RWPE1 (cell line): ENCODE measurements at regions not wholly inside any gene's neighbourhood (a gene's known extent, or its start where the extent isn't known, plus 50 kb on each side); places are given as distances from the start of the nearest gene placed in this dataset.

Experiments used
- CTCF ChIA-PET: fragments of 350-600 bp; sonication (Branson Sonifier 250); formaldehyde crosslinking; extraction: SDS; loops from one replicate; lab custom pipeline; 2021; lab: Yijun Ruan, JAX
- POLR2A ChIA-PET: fragments of 400-600 bp; formaldehyde crosslinking; extraction: SDS; loops from one replicate; lab custom pipeline; 2020; ENCODE audit warnings: antibody characterized with exemption; ENCODE audit not compliant: low non-redundant PET; lab: Yijun Ruan, JAX
- DNase-seq: peaks from one replicate; pipeline ENCODE4 v3.0.0; 2012; ENCODE audit warnings: low spot score
- H3K27ac ChIP-seq: fragments of 450-650 bp; 2 replicates; pipeline ENCODE4 v1.5.1; 2017
- CTCF ChIP-seq: fragments of 450-650 bp; conservative IDR thresholded peaks from 2 replicates; pipeline ENCODE4 v1.5.1; 2017; ENCODE audit warnings: low read depth, mild to moderate bottlenecking

DNA sequence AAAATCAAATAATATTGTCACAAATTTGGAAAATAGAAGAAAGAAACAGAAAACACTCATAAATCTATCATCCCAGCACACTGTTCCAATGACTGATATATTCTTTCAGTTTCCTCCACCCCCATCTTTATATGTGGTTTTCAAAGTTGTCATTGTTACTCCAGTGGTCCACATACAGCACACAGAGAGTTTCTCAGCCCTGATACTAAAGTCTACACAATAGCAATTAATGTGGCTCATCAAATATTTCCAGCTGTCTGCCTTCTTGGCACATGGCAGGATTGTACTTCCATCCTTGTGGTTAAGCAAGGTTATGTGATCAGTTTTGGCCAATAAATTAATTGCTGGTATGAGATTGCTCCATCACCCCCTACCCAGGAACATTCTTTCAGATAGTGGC is 221.7 kb downstream of the PDCD6IP start:
- ChIA-PET CTCF (no interaction called here), POLR2A (no interaction called here)
- no peak for TF ChIP-seq CTCF

DNA sequence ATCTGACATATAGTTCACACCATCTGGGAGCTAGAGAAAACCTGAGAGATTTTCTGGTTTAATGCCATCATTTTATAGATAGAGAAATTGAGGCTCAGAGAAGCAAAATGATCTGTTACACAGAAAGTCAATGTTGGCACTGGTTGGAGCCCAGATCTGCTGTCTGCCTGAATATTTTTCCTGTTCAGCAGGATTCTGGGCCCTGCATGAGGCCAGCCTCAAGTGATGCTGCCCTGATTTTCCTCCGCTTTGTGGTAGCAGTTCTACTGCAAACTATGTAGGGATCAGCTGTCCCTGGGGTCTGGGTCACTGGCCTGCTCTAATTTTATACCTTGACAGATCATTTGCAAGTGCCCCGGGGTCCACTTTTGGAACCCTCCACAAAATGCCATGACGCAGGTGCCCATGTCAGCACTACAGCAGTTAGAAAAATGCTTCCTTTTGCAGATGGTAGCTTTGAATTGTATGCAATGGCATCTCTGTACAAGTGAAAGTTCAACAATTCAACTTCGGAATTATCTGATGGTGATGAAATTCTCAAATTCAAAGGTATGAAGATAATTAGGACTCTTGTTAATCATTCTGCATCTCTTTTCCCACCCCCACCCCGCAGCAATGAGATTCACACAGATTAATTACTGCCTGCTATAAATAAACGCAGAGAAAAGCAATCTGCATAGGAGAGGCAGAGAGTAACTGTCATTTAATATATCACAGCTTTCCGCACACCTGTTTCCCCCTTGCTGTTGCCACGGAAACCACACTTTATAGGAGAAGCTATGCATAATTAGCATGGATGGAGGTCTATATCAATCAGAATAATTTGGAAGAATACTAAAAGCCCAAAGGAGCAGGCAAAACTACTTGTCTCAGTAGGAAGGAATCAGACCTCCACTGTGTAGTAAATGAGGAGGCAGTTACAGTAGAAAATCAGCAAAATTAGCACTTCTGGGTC is 222.6 kb downstream of the PDCD6IP start:
- no peak for DNase-seq
- no peak overlapping the region for H3K27ac ChIP-seq
- ChIA-PET POLR2A (no interaction called here), CTCF (no interaction called here)
- TF ChIP-seq CTCF = no peak

More for the DNA sequence above, 221.7 kb downstream of the PDCD6IP start:
- H3K27ac ChIP-seq = no peak overlapping the region
- DNase-seq = no peak

DNA sequence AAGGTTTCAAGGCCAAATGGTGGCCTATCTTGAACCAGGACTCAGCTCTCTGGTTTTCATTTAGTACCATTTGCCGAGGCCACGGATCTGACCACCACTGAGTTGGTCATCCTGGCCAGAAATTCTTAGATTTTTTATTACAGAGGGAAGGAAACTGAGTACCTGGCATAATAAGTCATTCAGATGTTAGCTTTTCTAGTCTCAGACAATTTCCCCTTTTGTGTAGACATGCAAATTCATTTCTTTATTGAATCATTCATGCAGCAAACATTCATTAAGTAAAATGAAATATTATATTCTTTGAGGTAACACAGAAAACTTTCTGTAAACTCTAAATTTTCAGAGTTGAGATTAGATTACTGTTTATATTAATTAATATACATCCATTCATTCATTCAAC is 223.7 kb downstream of the PDCD6IP start:
- ChIA-PET POLR2A (no interaction called here), CTCF (no interaction called here)
- DNase-seq = no peak
- no peak overlapping the region for H3K27ac ChIP-seq
- TF ChIP-seq CTCF = no peak

- TF ChIP-seq CTCF = no peak
- ChIA-PET CTCF (no interaction called here), POLR2A (no interaction called here)
- no peak for DNase-seq
- H3K27ac ChIP-seq = no peak overlapping the region
Measured at GRCh38 chr3:34024447-34025240, 226.2 kb downstream of the PDCD6IP start.

- ChIA-PET POLR2A (no interaction called here), CTCF (no interaction called here)
- no peak for DNase-seq
- no peak overlapping the region for H3K27ac ChIP-seq
- TF ChIP-seq CTCF = no peak
Measured at GRCh38 chr3:34033839-34034238, 235.4 kb downstream of the PDCD6IP start.

- TF ChIP-seq CTCF = no peak
Measured at GRCh38 chr3:34034840-34035239, 236.4 kb downstream of the PDCD6IP start.

More at GRCh38 chr3:34034840-34035239, 236.4 kb downstream of the PDCD6IP start:
- no peak for DNase-seq
- ChIA-PET POLR2A (no interaction called here), CTCF (no interaction called here)
- no peak overlapping the region for H3K27ac ChIP-seq
